D341Med (cell line): ENCODE measurements at regions not wholly inside any gene's neighbourhood (a gene's known extent, or its start where the extent isn't known, plus 50 kb on each side); places are given as distances from the start of the nearest gene placed in this dataset.
"Not testable (repeated sequence)": the region's sequence is repeated elsewhere in the genome, so short reads cannot be mapped to it uniquely, and the experiment has no call there.

ENCODE experiments used
- DNase-seq: peaks from one replicate; pipeline ENCODE4 v3.0.0; 2012; ENCODE audit warnings: low spot score

DNA sequence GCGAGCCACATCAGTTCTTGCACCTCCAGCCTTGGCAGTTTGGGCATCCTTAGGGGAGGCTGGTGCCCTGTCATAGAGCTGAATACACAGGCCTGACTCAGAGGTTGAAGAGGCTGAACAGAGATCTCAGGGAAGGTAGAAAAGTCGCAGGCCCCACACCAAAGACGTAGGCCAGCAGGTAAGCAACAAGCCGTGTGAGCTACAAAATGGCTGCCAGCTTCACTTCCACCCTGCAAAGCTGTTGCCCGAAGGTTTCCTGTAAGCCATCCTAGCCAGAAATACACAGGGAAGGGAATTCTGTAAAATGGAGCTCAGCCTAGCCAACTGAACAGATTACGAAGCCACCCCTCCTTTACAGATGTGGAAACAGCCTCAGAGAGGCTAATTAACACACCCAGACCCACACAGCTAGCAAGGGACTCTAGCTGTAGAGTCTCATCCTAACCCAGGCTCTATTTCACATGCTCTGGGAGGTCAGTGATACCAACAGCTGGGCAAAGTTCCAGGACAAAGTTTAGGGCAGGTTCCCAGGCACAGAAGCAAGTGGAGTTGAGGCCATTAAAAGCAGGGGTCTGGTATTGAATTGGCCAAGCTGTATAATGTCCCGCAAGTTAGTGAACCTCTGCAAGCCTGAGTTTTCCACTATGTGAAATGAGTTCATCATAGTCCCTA is 66.3 kb upstream of the RASGRF1 start:
- no peak for DNase-seq

DNA sequence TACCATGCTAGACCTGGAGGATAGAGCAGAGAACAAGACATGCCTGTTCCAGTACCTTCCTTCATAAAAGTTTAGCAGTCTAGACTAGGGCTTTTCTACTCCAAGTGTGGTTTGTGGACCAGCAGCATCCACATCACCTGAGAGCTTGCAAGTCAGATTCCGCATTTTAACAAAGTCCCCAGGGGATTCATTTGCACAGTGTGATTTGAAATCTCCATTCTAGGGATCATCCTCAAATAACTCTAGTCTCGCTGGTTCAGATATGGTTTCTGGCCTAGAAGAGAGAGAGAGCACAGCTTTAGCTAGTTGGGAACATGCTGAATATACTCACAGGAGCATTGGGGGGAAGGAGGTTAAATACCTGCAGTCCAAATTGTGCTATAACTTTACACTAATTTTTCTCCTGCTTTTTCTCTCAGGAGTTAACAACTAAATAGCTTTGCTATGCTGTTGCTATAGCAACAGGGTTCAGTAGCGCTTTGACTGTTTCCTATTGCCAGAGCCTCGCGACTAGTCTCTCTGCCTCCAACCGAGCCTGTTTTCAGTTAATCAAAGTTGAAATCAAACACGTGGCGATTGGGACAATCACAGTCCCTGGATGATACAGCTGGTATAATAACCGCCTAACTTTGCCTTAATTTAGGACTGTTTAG is 64.0 kb upstream of the RASGRF1 start:
- no peak for DNase-seq

DNA sequence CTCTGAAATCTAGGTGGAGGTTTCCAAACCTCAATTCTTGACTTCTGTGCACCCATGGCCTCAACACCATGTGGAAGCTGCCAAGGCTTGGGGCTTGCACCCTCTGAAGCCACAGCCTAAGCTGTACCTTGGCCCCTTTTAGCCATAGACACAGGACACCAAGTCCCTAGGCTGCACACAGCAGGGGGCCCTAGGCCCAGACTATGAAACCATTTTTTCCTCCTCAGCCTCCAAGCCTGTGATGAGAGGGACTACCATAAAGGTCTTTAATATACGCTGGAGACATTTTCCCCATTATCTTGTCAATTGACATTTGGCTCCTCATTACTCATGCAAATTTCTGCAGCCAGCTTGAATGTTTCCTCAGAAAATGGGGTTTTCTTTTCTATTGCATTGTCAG is 53.7 kb upstream of the RASGRF1 start:
- not testable (repeated sequence) for DNase-seq

GRCh38 chr15:79140846-79141570 is 50.4 kb upstream of the RASGRF1 start:
- DNase-seq, result no peak
